Suppressor macrophage treated with lipopolysaccharide for 1 hour (primary cell): ENCODE measurements at regions not wholly inside any gene's neighbourhood (a gene's known extent, or its start where the extent isn't known, plus 50 kb on each side); places are given as distances from the start of the nearest gene placed in this dataset.
"Not testable (repeated sequence)": the region's sequence is repeated elsewhere in the genome, so short reads cannot be mapped to it uniquely, and the experiment has no call there.

Experiments used
- DNase-seq, 3 donors: peaks; one replicate each; pipeline ENCODE4 v3.0.0-alpha.2; 2020 to 2022

GRCh38 chr4:79266136-79266535, 59.7 kb downstream of the NAA11 start:
- DNase-seq, result no peak

GRCh38 chr4:79259242-79259641, 66.6 kb downstream of the NAA11 start:
- no peak for DNase-seq

- no peak for DNase-seq
Measured at GRCh38 chr4:79258614-79259176, 67.2 kb downstream of the NAA11 start.

- no peak for DNase-seq
Measured at GRCh38 chr4:79257953-79258613, 67.8 kb downstream of the NAA11 start.

GRCh38 chr4:79255793-79256192, 70.1 kb downstream of the NAA11 start:
- DNase-seq, result no peak

GRCh38 chr4:79253924-79254323, 71.9 kb downstream of the NAA11 start:
- no peak for DNase-seq

GRCh38 chr4:79253168-79253567, 72.7 kb downstream of the NAA11 start:
- DNase-seq, result no peak

GRCh38 chr4:79250887-79251286, 75.0 kb downstream of the NAA11 start:
- no peak for DNase-seq

GRCh38 chr4:79249881-79250503, 75.9 kb downstream of the NAA11 start:
- DNase-seq, result no peak

GRCh38 chr4:79248610-79249009, 77.3 kb downstream of the NAA11 start:
- no peak for DNase-seq

GRCh38 chr4:79247695-79248394, 78.0 kb downstream of the NAA11 start:
- DNase-seq, result no peak

GRCh38 chr4:79245200-79245940, 80.5 kb downstream of the NAA11 start:
- not testable (repeated sequence) for DNase-seq

GRCh38 chr4:79241846-79242245, 84.0 kb downstream of the NAA11 start:
- DNase-seq, result no peak

- DNase-seq, result no peak
Measured at GRCh38 chr4:79237851-79238250, 88.0 kb downstream of the NAA11 start.

- DNase-seq, result no peak
Measured at GRCh38 chr4:79236785-79237184, 89.1 kb downstream of the NAA11 start.

GRCh38 chr4:79235095-79235494, 90.8 kb downstream of the NAA11 start:
- DNase-seq, result no peak

- no peak for DNase-seq
Measured at GRCh38 chr4:79233820-79234219, 92.0 kb downstream of the NAA11 start.

GRCh38 chr4:79232540-79232939, 93.3 kb downstream of the NAA11 start:
- no peak for DNase-seq

- no peak for DNase-seq
Measured at GRCh38 chr4:79227860-79228259, 98.0 kb downstream of the NAA11 start.

- DNase-seq, result no peak
Measured at GRCh38 chr4:79225360-79225759, 100.5 kb downstream of the NAA11 start.

- DNase-seq, result no peak
Measured at GRCh38 chr4:79224777-79225104, 101.1 kb downstream of the NAA11 start.

- no peak for DNase-seq
Measured at GRCh38 chr4:79223993-79224776, 101.7 kb downstream of the NAA11 start.

- no peak for DNase-seq
Measured at GRCh38 chr4:79217025-79217424, 108.8 kb downstream of the NAA11 start.
